ENCODE measurements at regions not wholly inside any gene's neighbourhood (a gene's known extent, or its start where the extent isn't known, plus 50 kb on each side); places are given as distances from the start of the nearest gene placed in this dataset.

DNA sequence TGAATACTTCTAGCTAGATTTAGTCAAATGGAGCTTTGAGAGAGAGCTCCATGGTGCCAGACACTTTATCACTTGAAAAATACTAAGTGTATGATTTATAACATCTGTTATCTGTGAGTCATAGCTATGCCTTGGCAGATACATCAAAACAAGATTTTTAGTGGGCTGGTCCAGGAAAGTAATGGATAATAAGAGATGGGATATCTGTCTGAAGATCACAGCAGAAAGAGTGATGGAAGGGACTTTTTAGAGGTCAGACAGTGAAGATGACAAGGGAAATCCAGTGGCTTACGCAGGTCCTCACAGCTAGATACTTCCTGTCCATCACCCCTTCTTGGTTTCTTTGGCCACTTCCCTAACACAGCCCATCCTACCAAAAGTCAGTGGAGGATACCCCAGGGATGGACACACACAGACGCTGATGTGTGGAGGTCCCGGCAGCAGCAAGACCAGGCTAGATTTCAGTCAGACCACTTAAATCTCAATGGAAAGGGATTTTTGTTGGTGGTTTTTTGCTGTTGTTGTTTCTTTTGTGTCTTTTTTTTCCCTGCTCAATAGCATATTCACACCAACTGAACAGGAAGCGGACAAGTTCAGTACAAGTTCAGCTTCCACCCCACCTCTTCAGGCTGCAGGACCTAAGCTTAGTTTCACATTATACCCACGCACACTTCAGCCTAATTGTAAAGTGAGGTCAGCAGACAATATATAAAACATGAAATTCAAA, 209.3 kb downstream of the ALDH8A1 start:
- Histone ChIP-seq H3K36me3 (no peaks in the 10 kb centered on the region), H3K27me3 (peaks cover 28% of the 10 kb centered on the region), H3K4me3 (ENCODE audit: low read depth in 1 of 2, low read length in 1 of 2) (peak overlapping the region in 1 of 2 experiments; percentile 3), H3K27ac (peak overlapping the region; percentile 76), H3K4me1 (ENCODE audit: control insufficient read depth in 1 of 2, insufficient read depth in 1 of 2, low read depth in 1 of 2, low read length in 1 of 2) (peaks cover 37% of the 10 kb centered on the region in 2 experiments), H3K9me3 (no peaks in the 10 kb centered on the region)
- TF ChIP-seq, protein P1, sequence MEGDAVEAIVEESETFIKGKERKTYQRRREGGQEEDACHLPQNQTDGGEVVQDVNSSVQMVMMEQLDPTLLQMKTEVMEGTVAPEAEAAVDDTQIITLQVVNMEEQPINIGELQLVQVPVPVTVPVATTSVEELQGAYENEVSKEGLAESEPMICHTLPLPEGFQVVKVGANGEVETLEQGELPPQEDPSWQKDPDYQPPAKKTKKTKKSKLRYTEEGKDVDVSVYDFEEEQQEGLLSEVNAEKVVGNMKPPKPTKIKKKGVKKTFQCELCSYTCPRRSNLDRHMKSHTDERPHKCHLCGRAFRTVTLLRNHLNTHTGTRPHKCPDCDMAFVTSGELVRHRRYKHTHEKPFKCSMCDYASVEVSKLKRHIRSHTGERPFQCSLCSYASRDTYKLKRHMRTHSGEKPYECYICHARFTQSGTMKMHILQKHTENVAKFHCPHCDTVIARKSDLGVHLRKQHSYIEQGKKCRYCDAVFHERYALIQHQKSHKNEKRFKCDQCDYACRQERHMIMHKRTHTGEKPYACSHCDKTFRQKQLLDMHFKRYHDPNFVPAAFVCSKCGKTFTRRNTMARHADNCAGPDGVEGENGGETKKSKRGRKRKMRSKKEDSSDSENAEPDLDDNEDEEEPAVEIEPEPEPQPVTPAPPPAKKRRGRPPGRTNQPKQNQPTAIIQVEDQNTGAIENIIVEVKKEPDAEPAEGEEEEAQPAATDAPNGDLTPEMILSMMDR (IDR thresholded peaks at IDR 0.05), result no peak

DNA sequence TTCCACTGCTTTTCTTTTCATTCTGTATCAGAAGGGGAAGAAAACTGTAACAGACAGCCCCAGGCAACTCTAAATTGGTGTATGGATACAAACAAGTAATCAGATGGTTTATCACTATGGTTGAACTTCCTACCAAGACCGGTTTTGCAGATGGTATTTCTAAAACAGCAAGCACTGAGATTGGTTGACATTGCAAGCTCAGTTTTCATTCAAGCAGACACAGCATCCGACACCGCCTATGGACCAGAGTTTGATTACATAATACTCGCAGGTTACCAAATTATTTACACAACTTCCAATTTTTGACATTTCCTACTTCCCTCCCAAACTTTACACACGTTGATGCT, 209.9 kb downstream of the ALDH8A1 start:
- Histone ChIP-seq H3K4me1 (ENCODE audit: control insufficient read depth in 1 of 2, insufficient read depth in 1 of 2, low read depth in 1 of 2, low read length in 1 of 2) (peaks cover 37% of the 10 kb centered on the region in 2 experiments), H3K4me3 (ENCODE audit: low read depth in 1 of 2, low read length in 1 of 2) (peak overlapping the region in 1 of 2 experiments; percentile 3), H3K27ac (peak overlapping the region; percentile 76), H3K36me3 (no peaks in the 10 kb centered on the region), H3K27me3 (peaks cover 25% of the 10 kb centered on the region), H3K9me3 (no peaks in the 10 kb centered on the region)
- TF ChIP-seq, protein P1 (IDR thresholded peaks at IDR 0.05), result no peak

DNA sequence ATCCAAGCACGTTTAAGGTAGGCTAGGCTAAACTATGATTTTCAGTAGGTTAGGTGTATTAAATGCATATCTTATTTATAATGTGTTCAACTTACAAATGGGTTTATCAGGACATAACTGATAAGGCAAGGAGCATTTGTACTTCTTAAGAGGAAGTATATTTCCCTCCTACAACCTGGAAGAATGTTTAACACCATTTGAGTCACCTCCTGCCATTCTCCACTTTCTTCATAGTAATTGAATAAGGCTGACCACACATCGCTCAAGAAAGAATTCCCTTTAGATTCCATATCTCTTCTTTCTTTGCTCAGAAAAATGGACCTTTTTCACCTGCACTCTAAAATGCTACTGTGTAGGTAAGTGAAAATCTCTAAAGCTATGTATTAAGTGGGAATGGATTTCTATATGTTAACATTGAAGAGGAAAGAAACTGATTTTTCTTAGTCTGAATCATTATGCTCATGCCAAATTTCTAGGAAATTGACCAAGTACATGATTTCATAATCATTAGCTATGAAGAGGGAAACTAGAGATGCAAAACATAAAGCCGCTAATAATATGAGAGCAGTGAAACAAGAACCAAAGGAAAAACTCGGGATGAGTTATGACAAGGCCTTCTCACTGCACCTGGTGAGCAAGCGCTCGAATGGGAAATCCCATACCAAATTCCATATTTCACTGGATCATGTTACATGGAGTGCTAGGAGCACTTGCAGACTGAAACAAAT, 210.4 kb downstream of the ALDH8A1 start:
- Histone ChIP-seq H3K27me3 (peaks cover 22% of the 10 kb centered on the region), H3K4me1 (ENCODE audit: control insufficient read depth in 1 of 2, insufficient read depth in 1 of 2, low read depth in 1 of 2, low read length in 1 of 2) (peaks cover 40 to 41% of the 10 kb centered on the region in 2 experiments), H3K4me3 (ENCODE audit: low read depth in 1 of 2, low read length in 1 of 2) (peak overlapping the region in 1 of 2 experiments; percentile 3), H3K36me3 (no peaks in the 10 kb centered on the region), H3K27ac (peak overlapping the region; percentile 76), H3K9me3 (no peaks in the 10 kb centered on the region)
- TF ChIP-seq, protein P1 (IDR thresholded peaks at IDR 0.05), result no peak

DNA sequence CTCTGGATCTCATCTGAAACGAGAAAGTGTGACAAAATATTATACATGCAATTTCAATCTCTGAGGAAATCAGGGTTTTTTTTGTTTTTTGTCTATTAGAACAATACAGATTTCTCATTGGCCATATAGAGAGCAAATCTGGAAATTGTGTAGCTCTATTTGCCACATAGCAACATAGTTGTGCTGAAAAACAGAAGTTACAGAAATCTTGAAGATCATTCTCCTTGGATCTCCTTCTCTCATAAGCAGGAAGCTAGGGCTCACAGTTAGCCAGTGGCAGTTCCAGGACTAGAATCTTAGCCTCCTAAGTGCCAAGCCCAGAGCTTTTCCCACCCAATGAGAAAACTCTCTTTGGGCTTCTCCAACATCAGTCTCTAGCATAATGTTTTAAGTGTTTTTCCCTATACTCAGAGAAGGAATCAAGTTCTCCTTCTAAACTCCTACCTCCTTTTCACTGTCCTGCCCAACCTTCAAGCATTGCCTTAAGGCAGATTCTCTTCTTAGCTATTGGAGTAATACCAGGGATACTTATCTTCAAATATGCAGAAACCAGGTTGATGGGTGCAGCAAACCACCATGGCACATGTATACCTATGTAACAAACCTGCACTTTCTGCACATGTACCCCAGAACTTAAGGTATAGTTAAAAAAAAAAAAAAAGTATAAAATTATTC, 211.6 kb downstream of the ALDH8A1 start:
- Histone ChIP-seq H3K9me3 (no peaks in the 10 kb centered on the region), H3K27ac (peak overlapping the region; percentile 35), H3K4me1 (ENCODE audit: control insufficient read depth in 1 of 2, insufficient read depth in 1 of 2, low read depth in 1 of 2, low read length in 1 of 2) (peaks cover 51 to 52% of the 10 kb centered on the region in 2 experiments), H3K27me3 (peaks cover 11% of the 10 kb centered on the region), H3K36me3 (no peaks in the 10 kb centered on the region), H3K4me3 (ENCODE audit: low read depth in 1 of 2, low read length in 1 of 2) (no peak overlapping the region)
- TF ChIP-seq, protein P1 (IDR thresholded peaks at IDR 0.05), result no peak

DNA sequence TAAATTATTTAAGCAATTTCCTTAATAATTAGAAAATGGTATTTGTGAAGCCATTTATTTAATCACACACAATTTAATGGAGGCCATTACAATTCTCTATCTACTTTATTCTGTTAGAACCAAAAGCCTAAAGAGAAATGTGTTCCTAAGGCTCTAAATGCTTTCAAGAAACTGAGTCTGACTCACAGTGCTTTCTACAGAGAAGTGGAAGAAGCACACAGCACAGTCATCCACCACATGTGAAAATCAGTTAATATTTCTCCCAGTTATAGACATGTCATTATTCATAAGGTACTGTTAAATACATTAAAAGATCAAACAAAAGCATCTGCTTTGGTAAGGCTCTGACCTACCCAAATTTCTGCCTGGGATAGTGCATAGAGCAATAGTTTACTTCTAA, 214.4 kb downstream of the ALDH8A1 start:
- H3K27ac ChIP-seq, result no peak overlapping the region
- H3K27me3 ChIP-seq, result no peaks in the 10 kb centered on the region
- H3K4me1 ChIP-seq (ENCODE audit: control insufficient read depth in 1 of 2, insufficient read depth in 1 of 2, low read depth in 1 of 2, low read length in 1 of 2), result peaks cover 45 to 48% of the 10 kb centered on the region in 2 experiments
- H3K9me3 ChIP-seq, result no peaks in the 10 kb centered on the region
- TF ChIP-seq, protein P1 (IDR thresholded peaks at IDR 0.05), result no peak
- no peaks in the 10 kb centered on the region for H3K36me3 ChIP-seq
- H3K4me3 ChIP-seq (ENCODE audit: low read depth in 1 of 2, low read length in 1 of 2), result no peak overlapping the region
